ENCODE measurements at regions not wholly inside any gene's neighbourhood (a gene's known extent, or its start where the extent isn't known, plus 50 kb on each side); places are given as distances from the start of the nearest gene placed in this dataset.

GRCh38 chr4:154998284-154998683, 210.2 kb upstream of the NPY2R start:
- DNase-seq: no peak
- Histone ChIP-seq H3K4me1 (peaks cover 10% of the 10 kb centered on the region), H3K9me3 (no peaks in the 10 kb centered on the region), H3K4me3 (no peak overlapping the region), H3K27me3 (no peaks in the 10 kb centered on the region), H3K27ac (peak overlapping the region; percentile 29 to 70), H3K36me3 (ENCODE audit: low read depth, missing control alignments) (no peaks in the 10 kb centered on the region)
- intact Hi-C loops (cut with DNase I; ENCODE audit: low total_unique reads): no loop called here
- whole genome bisulfite sequencing, 2 donors: 54 to 64% methylated on average over 3 of the region's 3 CpGs
- TF ChIP-seq POLR2A (IDR thresholded peaks at IDR 0.05) (no peak), CTCF (IDR thresholded peaks at IDR 0.05) (no peak)

- Histone ChIP-seq H3K27ac (no peak overlapping the region), H3K9me3 (no peaks in the 10 kb centered on the region), H3K27me3 (no peaks in the 10 kb centered on the region), H3K4me3 (no peak overlapping the region), H3K36me3 (ENCODE audit: low read depth, missing control alignments) (no peaks in the 10 kb centered on the region), H3K4me1 (peaks cover 10% of the 10 kb centered on the region)
- TF ChIP-seq CTCF (IDR thresholded peaks at IDR 0.05) (no peak), POLR2A (IDR thresholded peaks at IDR 0.05) (no peak)
- 78 to 91% methylated on average over 1 of the region's 1 CpG for WGBS, 2 donors
- DNase-seq: no peak
- intact Hi-C loops (cut with DNase I; ENCODE audit: low total_unique reads): no loop called here
Measured at GRCh38 chr4:154998773-154999172, 209.7 kb upstream of the NPY2R start.

- Histone ChIP-seq H3K27me3 (no peaks in the 10 kb centered on the region), H3K9me3 (no peaks in the 10 kb centered on the region), H3K4me3 (no peak overlapping the region), H3K36me3 (ENCODE audit: low read depth, missing control alignments) (no peaks in the 10 kb centered on the region), H3K4me1 (peaks cover 10% of the 10 kb centered on the region), H3K27ac (peak overlapping the region in 1 of 2 donors; percentile 38)
- DNase-seq: no peak
- WGBS, 2 donors: 60 to 91% methylated on average over 3 of the region's 3 CpGs
- no peak for TF ChIP-seq POLR2A (IDR thresholded peaks at IDR 0.05)
- TF ChIP-seq CTCF (IDR thresholded peaks at IDR 0.05): no peak
- intact Hi-C loops (cut with DNase I; ENCODE audit: low total_unique reads): no loop called here
Measured at GRCh38 chr4:154999950-155000578, 208.4 kb upstream of the NPY2R start.

GRCh38 chr4:155001251-155001650, 207.2 kb upstream of the NPY2R start:
- DNase-seq: no peak
- 66 to 77% methylated on average over 2 of the region's 2 CpGs for WGBS, 2 donors
- Histone ChIP-seq H3K36me3 (ENCODE audit: low read depth, missing control alignments) (no peaks in the 10 kb centered on the region), H3K9me3 (no peaks in the 10 kb centered on the region), H3K27ac (no peak overlapping the region), H3K4me3 (no peak overlapping the region), H3K27me3 (no peaks in the 10 kb centered on the region), H3K4me1 (peaks cover 10% of the 10 kb centered on the region)
- intact Hi-C loops (cut with DNase I; ENCODE audit: low total_unique reads): no loop called here
- TF ChIP-seq CTCF (IDR thresholded peaks at IDR 0.05) (no peak), POLR2A (IDR thresholded peaks at IDR 0.05) (no peak)
